ENCODE measurements at regions not wholly inside any gene's neighbourhood (a gene's known extent, or its start where the extent isn't known, plus 50 kb on each side); places are given as distances from the start of the nearest gene placed in this dataset.

DNA sequence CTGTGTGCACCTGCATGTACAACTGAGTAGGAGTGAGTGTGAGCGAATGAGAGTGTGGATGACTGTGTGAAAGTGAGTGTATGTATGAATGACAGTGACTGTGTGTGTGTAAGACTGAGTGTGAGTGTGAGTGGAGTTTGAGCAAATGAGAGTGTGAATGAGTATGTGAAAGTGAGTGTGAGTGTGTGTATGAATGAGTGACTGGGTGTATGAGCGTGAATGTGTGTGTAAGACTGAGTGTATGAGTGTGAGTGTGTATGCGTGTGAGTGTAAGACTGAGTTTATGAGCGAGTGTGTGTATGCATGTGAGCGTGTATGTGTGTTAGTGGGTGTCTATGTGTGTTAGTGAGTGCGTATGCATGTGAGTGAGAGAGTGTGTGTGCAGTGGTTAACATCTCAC, 220.8 kb downstream of the QKI start:
- no peak for DNase-seq (ENCODE audit: low read depth in 4 of 4, low spot score in 3 of 4)

- DNase-seq (ENCODE audit: low read depth in 4 of 4, low spot score in 3 of 4): no peak
Observed at GRCh38 chr6:163634211-163635171, 220.0 kb downstream of the QKI start.

GRCh38 chr6:163630991-163631390, 216.5 kb downstream of the QKI start:
- DNase-seq (ENCODE audit: low read depth in 4 of 4, low spot score in 3 of 4): no peak

- no peak for DNase-seq (ENCODE audit: low read depth in 4 of 4, low spot score in 3 of 4)
Observed at GRCh38 chr6:163630572-163630971, 216.1 kb downstream of the QKI start.

DNA sequence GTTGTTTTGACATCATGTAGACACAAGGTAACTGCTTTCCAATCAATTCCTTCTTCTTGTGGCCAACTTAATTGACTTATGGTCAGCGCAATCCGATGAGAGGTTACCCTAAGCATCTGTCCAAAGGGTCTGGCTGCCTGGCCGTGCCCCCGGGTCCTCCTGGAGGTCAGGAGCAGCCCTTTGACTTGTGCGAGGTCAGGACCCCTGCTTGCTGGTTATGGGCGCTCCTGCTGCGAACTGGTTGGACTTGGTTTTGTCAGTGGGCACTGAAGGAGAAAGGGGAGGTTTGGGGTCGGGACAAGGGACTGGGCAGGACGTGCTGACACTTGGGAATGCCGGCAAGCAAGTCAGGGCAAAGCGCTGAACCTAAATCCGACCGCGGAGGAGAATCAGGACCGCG, 215.6 kb downstream of the QKI start:
- no peak for DNase-seq (ENCODE audit: low read depth in 4 of 4, low spot score in 3 of 4)
